GM21825 (cell line): ENCODE measurements at regions not wholly inside any gene's neighbourhood (a gene's known extent, or its start where the extent isn't known, plus 50 kb on each side); places are given as distances from the start of the nearest gene placed in this dataset.

ENCODE experiments used
- ATAC-seq: cut with Tn5 transposase; IDR thresholded peaks from one replicate; pipeline ENCODE4 v1.9.1; 2021; ENCODE audit warnings: mild to moderate bottlenecking, moderate library complexity; ENCODE audit not compliant: unreplicated experiment

DNA sequence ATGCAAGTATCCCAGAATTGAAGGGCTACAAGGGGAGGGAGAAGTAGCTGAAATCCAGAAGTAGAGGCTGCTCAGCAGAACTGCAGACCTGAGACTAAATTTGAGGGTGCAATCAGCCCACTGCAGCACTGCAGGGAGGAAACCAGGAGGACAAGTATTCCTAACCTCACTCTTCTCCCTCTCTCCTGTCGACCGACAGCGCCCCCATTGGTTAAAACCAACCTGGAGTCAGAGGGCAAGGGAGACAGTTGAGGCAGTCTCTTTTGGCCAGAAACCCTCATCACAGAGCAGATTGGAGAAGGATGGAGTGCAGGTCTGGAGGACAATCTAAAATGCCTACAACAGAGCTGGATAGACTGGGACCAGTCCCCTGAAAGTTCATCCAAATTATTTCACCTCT lies 768.9 kb upstream of the KLHL29 start:
- ATAC-seq: no peak

DNA sequence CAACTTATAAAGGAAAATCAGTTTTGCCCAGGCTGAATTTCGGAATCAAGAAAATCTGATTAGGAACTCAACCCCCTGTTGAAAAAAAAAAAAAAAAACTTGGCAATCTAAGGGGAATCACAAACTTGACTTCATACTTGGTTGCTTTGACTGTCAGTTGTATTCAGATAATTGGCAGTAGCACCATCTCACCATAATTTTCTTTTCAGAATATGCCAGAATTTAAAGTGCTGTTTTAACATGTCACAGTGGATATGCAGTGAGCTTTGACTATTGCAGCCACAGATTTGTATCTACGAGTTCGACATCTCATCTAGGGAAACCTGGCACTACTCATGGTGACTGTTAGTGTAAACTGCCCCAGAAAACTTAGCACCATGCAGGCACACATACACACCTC lies 761.4 kb upstream of the KLHL29 start:
- no peak for ATAC-seq

DNA sequence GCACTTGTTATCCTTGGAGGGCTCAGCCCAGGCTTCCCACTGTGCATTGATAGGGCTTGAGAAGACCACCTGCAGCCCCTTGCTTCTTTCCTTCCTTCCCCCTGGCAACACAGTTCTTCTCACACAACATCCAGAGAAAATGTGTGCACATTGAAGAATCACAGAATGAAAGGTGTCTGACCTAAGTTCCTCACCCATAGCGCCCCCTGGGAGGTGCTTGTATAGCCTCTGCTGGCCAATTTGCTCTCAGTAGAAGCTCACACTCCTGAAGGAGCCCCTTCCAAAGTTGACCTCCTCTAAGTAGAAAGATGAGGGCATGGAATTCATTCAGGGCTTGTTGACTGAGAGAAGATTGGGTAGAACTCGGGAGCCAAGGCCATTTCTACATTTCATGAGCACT lies 758.4 kb upstream of the KLHL29 start:
- ATAC-seq: no peak

DNA sequence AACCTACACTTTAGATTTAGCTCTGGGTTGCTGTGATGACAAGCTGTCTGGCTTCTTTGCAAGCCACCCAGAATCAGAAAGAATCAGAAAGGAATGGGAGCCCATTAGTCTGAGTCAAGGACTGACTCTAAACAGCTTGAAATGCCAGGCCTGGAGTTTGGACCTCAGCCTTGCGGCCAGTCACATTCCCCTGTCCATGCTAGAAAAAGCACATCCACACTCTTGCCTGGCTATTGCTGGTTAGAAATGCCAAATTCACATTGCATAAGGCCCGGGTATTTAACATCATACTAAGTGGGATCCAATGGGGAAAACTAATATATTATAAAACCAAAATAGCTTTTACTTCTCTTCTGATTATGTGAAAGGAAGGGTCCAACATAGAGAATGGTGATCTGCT lies 756.8 kb upstream of the KLHL29 start:
- no peak for ATAC-seq

DNA sequence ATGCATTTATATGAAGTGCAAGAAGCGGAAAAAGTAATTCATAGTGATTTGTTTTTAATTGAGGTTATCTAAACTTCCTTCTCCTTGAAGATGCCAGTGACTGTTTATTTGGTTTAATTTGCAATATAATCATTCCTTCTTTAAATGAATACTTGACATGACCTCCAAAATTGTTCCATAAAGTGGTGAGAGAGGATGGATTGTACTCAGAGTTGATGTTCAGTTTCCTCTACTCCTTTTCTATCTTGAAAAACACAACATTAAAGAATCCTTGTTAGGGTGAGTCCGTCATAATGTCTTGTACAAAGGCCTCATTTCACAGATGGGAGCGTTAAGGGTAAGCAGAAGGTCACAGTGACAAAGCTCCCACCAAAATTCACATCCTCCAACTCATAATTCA lies 756.1 kb upstream of the KLHL29 start:
- no peak for ATAC-seq

DNA sequence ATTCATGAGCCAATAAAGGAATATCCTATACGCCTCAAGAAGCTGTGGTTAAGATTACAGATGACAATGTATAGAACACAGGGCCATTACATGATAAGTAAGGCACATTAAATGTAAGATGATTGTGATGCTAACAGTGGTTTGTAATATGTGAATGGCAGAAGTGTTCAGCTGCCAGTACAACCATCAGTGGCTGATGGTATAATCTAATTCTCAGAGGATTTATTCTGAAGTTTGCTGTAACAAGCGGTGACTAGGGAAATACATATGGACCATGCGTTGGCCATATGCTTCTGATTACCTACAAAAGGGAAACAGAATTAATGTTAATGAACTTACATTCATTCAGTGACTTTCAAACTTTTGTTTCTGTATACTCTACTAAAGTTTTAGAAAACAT lies 750.8 kb upstream of the KLHL29 start:
- no peak for ATAC-seq

DNA sequence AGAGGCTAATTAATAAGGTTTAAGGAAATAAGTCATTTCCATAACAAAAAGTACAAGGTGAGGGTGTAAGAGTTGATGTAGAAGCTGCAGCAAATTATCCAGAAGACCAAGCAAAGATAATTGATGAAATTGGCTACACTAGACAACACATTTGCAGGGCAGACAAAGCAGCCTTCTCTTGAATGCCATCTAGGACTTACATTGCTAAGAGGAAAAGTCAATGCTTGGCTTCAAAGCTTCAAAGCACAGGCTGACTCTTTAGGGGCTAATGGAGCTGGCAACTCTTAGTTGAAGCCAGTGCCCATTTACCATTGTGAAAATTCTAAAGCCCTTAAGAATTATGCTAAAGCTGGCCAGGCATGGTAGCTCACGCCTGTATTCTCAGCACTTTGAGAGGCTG lies 728.6 kb upstream of the KLHL29 start:
- ATAC-seq: no peak

DNA sequence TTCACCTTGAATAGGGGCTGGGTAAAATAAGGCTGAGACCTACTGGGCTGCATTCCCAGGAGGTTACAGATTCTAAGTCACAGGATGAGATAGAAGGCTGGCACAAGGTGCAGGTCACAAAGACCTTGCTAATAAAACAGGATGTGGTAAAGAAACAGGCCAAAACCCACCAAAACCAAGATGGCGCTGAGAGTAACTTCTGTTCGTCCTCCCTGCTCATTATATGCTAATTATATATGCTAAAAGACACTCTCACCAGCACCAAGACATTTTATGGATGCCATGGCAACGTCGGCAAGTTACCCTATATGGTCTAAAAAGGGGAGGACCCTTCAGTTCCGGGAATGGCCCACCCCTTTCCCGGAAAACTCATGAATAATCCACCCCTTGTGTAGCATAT lies 711.5 kb upstream of the KLHL29 start:
- no peak for ATAC-seq

DNA sequence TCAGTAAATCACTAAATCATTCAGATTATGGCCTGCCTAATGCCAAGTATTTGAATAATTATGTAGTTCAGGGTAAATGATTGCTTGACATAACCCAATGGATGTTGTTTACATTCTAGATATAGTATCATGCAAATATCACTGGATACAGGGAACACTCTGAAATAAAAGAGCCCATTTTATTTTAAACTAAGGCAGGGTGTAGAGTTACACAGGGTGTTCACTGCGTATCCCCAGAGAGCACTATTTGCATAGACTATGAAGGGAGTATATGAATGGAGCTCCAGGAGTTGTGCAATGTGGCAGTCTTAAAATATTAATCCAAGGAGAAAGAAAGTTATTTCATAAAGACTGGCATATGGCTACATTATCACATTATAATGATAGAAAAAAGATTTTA lies 701.1 kb upstream of the KLHL29 start:
- no peak for ATAC-seq

DNA sequence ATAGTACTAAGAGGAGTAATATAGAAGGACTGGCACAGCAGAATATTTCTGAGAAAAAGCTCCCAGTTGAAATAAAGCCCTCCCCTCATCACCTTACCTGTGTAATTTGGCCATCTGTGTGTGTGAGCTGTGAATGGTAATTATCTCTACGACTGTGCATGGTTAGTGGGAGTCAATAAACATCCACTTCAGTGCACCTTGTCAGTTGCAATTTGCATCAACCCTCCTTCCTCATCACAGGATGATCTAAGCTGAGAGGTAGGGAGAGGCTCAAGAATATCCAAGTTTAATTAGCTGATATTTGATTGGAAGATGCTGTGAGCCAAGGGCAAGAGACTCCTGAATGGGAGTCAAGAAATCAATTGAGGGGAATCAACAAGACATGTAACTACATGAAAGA lies 694.9 kb upstream of the KLHL29 start:
- no peak for ATAC-seq

DNA sequence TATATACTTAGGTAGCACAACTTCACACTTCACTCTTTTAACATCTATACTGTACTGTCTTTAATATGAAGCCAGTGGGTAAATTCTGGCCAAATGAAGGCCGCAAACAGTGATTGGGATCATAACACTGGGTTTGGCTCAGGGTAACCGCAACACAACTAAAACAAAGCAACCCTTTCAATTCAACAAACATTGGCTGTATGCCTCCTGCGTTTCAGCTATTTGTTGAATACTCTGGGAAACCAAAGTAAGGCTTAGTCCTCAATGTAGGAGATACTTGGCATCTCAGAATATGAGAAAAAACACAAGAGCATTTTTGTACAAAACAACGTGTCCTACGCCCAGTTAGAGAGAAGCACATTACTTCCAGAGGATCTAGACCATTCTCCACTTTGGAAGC lies 693.3 kb upstream of the KLHL29 start:
- ATAC-seq: no peak

DNA sequence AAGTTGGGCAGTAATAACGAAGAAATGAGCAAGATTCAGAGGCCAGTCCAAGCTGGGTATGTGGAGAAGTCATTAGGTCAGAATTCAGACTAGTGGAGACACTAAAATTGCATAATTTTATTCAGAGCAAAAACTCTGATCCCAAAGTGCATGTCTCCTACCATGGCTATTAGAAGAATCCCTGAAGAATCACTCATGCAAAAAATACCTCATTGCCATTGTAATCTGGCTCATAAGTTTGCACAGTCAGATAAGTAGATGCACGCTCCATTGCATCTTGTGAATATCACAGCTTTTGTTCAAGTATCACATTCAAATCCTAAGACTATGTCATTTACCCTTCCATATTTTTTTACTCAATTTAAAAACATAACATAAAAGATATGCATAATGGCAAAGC lies 692.2 kb upstream of the KLHL29 start:
- ATAC-seq: no peak

DNA sequence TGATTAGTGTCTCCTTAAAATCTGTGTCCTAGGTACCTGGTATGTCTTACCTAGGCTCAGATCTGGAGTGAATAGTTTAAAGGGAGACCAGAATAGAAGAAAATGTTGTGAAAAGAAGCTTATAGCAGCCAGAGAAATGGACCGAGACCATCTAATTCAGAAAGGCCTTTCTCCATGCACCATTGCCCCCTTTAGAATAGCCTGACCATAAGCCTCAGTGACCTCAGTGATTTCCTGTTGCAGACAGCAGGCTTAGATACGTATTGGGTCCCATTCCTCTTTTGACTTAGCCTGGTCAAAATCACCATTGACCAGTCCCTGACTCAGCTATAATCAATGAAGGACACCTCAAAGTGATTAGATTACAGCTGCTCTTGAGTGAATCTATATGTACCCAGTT lies 690.7 kb upstream of the KLHL29 start:
- ATAC-seq: no peak

DNA sequence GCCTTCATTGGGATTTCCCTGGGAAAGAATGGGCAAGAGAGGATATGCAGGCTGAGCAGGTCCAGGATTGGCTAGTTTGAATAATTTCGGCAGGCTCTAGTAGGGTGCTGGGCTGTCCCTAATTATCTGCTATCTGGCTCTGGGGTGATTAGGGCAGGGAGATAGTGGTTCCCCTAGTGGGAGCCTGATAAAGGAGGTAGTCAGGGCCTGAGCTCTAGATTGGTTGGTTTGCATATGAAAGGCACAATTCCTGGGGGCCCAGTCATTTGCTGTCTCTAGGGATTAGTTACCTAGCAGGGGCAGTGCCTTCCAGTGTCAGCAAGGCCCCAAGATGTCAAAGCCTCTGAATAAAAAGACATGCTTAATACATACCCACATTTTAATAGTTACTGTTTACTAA lies 690.1 kb upstream of the KLHL29 start:
- ATAC-seq: no peak

DNA sequence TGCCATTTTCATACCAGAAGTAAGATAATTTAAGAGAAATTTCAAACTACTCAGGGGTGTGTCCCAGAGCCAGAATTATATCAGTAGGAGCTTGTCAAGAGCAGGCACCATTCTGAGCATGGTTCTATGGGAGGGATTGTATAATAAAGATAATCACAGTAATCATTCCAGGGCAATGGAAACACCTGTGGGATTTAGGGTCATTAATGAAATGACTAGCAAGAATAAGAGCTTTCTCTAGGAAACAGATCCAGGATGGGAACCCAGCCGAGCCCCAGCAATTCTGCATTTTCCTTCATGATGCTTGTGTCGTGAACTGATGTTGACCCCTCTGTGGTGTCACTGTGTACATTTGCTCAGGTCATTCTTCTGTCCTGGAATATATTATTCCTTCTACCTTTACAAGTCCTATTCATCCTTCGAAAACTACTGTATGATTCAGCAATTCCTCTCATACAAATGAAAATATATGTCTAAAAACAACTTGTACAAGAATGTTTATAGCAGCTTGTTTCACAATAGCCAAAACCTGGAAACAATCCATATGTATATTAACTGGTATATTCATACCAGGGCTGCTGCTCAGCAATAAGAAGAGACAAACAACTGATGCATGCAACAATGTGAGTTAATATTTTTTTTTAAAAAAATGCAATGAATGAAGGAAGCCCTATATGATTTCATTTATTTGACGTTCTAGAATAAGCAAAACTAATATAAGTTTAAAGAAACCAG lies 687.8 kb upstream of the KLHL29 start:
- ATAC-seq: no peak

DNA sequence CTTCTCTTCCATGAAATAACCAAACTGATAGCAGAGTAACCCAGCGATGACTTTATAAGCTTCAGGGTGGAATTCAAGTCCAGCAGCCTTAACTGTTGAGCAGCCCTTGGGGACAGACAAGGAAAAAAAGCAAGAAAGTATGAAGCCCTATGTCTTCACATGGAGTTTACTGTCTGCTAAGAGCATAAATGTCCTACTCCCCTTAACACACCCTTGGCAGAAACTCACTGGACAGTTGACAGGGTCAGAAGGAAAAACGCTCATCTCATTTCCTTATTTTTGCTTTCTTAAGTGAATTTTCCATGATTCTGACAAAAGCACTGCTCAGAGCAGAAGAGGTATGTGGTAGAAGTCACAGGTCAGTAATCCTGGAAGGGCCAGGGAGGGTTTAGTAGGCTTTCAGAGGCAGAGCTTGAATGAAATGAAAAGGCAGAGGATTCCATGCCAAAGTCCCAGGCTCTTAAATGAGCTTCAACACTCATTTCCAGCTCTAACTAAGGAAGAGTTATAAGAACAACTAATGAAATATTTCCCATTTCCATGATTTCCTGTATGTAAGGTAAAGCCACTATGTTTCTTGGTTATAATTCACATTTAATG lies 683.3 kb upstream of the KLHL29 start:
- ATAC-seq: no peak

DNA sequence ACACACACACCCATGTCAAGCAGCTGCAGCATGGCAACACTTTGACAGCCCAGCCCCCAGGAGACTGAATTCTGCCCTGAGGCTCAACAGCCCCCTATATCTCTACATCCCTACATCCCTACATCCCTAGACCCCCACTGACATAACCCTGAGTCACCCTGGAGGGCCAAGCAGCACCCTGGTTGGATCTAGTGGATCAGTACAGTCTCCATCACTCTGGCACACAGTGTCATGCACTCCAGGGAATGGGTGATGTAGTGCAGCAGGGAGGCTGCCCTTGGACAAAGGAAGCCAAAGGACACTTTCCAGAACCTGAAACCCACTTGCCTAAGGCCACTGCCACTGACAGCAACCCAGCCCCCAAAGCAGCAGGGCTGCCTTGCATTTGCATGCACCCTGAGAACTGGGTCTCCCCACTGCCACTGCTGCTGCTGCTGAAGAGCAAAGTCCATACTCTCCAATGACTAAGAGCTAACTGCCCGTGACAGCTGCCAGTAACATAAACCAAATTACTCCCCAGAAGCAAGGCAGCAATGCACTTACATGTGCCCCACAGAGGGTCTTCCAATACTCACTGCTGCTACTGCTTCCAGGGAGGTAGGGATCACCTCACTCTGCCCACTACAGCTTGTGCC lies 681.6 kb upstream of the KLHL29 start:
- ATAC-seq: no peak

DNA sequence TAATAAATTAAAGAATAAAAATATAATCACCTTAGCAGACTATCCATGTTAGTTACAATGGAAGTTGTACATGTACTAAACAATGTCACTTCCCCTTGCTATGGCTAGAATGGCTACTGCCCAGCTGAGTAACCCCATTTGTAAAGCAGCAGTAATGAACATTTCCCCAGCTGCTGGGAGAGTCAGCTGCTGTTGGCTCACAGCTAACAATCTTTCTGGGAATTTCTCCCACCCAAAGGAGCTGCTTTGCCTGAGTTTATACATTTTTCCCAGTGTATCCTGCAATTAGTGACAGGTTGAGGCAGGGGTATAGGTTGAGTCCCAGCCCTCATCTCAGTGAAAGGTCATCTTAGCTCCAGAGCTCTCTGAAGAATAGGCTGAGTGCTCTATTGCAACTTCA lies 665.6 kb upstream of the KLHL29 start:
- no peak for ATAC-seq

DNA sequence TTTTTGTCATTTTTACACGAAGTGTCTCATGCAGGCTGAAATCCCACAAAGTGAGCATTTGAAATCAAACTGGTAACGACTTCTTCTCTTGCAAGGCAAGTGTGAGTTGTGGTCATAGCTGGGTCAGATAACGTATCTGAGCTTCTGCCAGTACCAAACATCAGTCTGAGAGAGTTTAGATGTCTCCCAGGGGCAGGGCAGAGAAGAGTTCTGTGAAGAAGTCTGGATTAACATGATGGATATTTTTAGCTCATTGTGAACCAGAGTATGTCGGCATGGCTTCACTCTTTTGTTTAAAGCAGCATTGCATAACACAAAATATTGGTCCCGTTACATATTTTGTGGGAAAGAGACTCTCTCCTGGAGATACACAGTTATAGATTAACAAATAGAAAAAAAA lies 655.5 kb upstream of the KLHL29 start:
- ATAC-seq: no peak

DNA sequence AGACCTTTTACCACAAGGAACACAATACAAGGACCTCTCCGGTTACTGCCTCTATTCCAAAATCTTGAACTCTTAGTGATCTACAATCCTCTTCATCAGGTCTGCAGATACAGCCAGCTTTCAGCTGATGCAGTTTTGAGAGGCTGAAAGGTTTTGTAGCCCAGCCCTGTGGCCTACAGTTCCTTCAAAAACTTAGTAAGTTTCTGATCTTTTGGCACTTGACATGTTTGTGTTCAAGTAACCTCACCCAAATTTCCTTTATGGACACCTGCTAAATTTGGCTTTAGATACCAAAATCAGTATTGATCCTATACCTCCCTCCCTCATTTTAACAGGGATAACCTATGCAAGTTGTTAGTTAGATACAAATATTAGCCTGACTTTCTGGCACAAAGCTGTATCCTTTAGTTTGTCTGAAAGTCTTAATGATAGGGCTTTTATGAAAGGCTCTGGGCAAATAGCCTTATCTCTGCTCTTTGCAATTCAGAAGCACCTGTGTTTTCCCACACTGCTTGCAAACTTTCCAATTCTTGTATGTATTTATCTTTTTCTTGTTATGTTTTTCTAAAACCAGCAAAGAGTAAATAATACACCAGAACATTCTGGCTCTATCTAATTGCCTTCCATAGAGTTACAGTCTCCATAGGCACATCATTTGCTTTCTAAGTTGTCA lies 650.5 kb upstream of the KLHL29 start:
- ATAC-seq: no peak

DNA sequence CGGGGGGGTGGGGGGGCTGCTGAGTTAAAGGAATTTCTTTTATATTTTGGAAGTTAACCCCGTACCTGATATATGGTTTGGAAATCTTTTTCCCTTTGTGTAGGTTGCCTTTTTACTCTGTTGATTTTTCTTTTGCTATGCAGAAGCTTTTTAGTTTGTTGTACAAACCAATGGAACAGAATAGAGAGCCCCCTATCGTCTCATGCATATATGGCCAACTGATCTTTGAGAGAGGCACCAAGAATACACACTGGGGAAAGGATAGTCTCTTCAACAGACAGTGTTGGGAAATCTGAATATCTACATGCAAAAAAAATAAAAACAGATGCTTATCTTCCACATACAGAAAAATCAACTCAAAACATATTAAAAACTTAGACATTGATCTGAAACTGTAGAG lies 647.8 kb upstream of the KLHL29 start:
- ATAC-seq: no peak

DNA sequence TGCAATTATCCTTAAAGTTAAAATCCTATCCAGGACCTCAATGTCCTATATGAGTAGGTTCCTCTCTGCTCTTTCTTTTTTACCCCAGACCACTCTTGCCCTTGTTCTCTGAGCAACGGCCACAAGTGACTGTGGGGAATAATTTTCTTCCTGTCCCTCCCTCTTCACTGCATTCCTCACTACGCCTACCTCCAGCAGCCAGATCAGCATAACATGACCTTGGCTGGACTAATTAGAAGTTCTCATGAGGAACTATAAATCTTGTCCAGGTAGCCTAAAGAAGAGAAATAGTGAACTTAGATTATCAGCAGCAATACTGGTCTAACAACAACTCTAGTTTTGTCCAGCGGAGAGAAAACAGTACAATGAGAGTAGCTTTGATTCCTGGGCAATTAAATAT lies 643.8 kb upstream of the KLHL29 start:
- no peak for ATAC-seq
